H1 (cell line): ENCODE measurements at regions not wholly inside any gene's neighbourhood (a gene's known extent, or its start where the extent isn't known, plus 50 kb on each side); places are given as distances from the start of the nearest gene placed in this dataset.

Experiments used
- CTCF ChIA-PET: fragments of 300-600 bp; sonication (Branson Sonifier 250); formaldehyde crosslinking; loops from one replicate; lab custom pipeline; 2021; ENCODE audit not compliant: partially characterized antibody; lab: Charles Lee
- POLR2A ChIA-PET: fragments of 300-600 bp; sonication (Branson Sonifier 250); formaldehyde crosslinking; loops from one replicate; lab custom pipeline; 2021; ENCODE audit warnings: inconsistent platforms; ENCODE audit not compliant: partially characterized antibody; lab: Charles Lee
- DNase-seq, 2 experiments: peaks; one replicate each; pipeline versions ENCODE4 v3.0.0 to v3.0.0-alpha.2; 2010 to 2022; ENCODE audit warnings: low spot score in 2 of 2, low read depth in 1 of 2, mixed read lengths in 1 of 2
- FAIRE-seq: peaks from 2 replicates; lab custom pipeline; 2011; peaks lifted over from hg19 to GRCh38; lab: Jason Lieb, UNC
- H2AFZ ChIP-seq: 2 replicates; pipeline ENCODE4 v1.8.1; 2012; ENCODE audit warnings: low read length, inconsistent platforms
- H2AK5ac ChIP-seq: 2 replicates; pipeline ENCODE4 v1.6.1; 2013; ENCODE audit warnings: low read depth, low read length
- H2BK120ac ChIP-seq: replicated peaks from 2 replicates; pipeline ENCODE3; 2013; ENCODE audit warnings: low read depth, low read length, inconsistent platforms
- H2BK12ac ChIP-seq: 2 replicates; pipeline ENCODE4 v1.6.1; 2013; ENCODE audit warnings: low read depth, low read length
- H2BK15ac ChIP-seq: 2 replicates; pipeline ENCODE4 v1.6.1; 2013; ENCODE audit warnings: low read length
- H2BK20ac ChIP-seq: 2 replicates; pipeline ENCODE4 v1.6.1; 2013; ENCODE audit warnings: low read length
- H2BK5ac ChIP-seq: 2 replicates; pipeline ENCODE4 v1.6.1; 2013; ENCODE audit warnings: low read depth, low read length
- H3K14ac ChIP-seq: 2 replicates; pipeline ENCODE4 v1.6.1; 2013; ENCODE audit warnings: inconsistent platforms; ENCODE audit not compliant: insufficient read length
- H3K18ac ChIP-seq: 2 replicates; pipeline ENCODE4 v1.6.1; 2013; ENCODE audit warnings: low read length; ENCODE audit errors: extremely low read depth
- H3K23ac ChIP-seq: 2 replicates; pipeline ENCODE4 v1.6.1; 2013; ENCODE audit warnings: inconsistent platforms; ENCODE audit not compliant: insufficient read length
- H3K23me2 ChIP-seq: 2 replicates; pipeline ENCODE4 v1.6.1; 2013; ENCODE audit warnings: low read depth, low read length
- H3K27ac ChIP-seq: 2 replicates; pipeline ENCODE4 v1.6.1; 2011; ENCODE audit warnings: low read depth, low read length, inconsistent platforms
- H3K27me3 ChIP-seq, 4 experiments: replicated peaks in 1 of 4; 1 replicate in 1 of 4; 2 replicates in 3 of 4; pipeline versions ENCODE4 v1.6.1 to v1.8.1; 2011 to 2013; ENCODE audit warnings: low read length in 3 of 4, mild to moderate bottlenecking in 3 of 4, inconsistent platforms in 2 of 4, mixed read lengths in 2 of 4, moderate library complexity in 1 of 4; ENCODE audit not compliant: control insufficient read depth in 3 of 4, insufficient read depth in 3 of 4; ENCODE audit errors: extremely low read depth in 1 of 4
- H3K36me3 ChIP-seq, 4 experiments: 2 replicates each; pipeline versions ENCODE4 v1.6.1 to v1.8.1; 2011 to 2013; ENCODE audit warnings: mild to moderate bottlenecking in 4 of 4, low read length in 3 of 4, moderate library complexity in 2 of 4, control low read depth in 1 of 4, inconsistent platforms in 1 of 4; ENCODE audit not compliant: insufficient read depth in 4 of 4, control insufficient read depth in 2 of 4
- H3K4ac ChIP-seq: replicated peaks from 2 replicates; pipeline ENCODE3; 2013; ENCODE audit warnings: low read length, low read depth, mixed read lengths, inconsistent platforms; ENCODE audit not compliant: insufficient read length
- H3K4me1 ChIP-seq, 4 experiments: replicated peaks in 1 of 4; 1 replicate in 1 of 4; 2 replicates in 3 of 4; pipeline versions ENCODE4 v1.6.1 to v1.8.1; 2011 to 2013; ENCODE audit warnings: low read length in 3 of 4, inconsistent platforms in 2 of 4, mixed read lengths in 1 of 4; ENCODE audit not compliant: insufficient read depth in 4 of 4, control insufficient read depth in 3 of 4
- H3K4me2 ChIP-seq, 2 experiments: 2 replicates each; pipeline versions ENCODE4 v1.6.1 to v1.8.1; 2011 to 2013; ENCODE audit warnings: low read depth in 2 of 2, low read length in 2 of 2, control low read depth in 1 of 2, inconsistent platforms in 1 of 2, mild to moderate bottlenecking in 1 of 2; ENCODE audit not compliant: insufficient read depth in 1 of 2
- H3K4me3 ChIP-seq, 4 experiments: fragments of 200-600, 300-600 bp in 1 of 4; sonication (generic), shearing (Covaris generic), sonication (Bioruptor Twin) in 1 of 4; 2 replicates each; pipeline versions ENCODE4 v1.5.1 to v1.8.1; 2011 to 2016; ENCODE audit warnings: low read length in 4 of 4, low read depth in 3 of 4, control low read depth in 2 of 4, inconsistent platforms in 2 of 4, mild to moderate bottlenecking in 2 of 4, mixed read lengths in 1 of 4, moderate library complexity in 1 of 4; ENCODE audit not compliant: insufficient read depth in 2 of 4; ENCODE audit errors: extremely low read depth in 1 of 4
- H3K56ac ChIP-seq: replicated peaks from 2 replicates; pipeline ENCODE3; 2013; ENCODE audit warnings: low read depth, mild to moderate bottlenecking, mixed read lengths, low read length, inconsistent platforms; ENCODE audit not compliant: insufficient read length
- H3K79me1 ChIP-seq: 2 replicates; pipeline ENCODE4 v1.6.1; 2013; ENCODE audit warnings: low read depth, low read length, control low read depth
- H3K79me2 ChIP-seq, 2 experiments: 2 replicates each; pipeline versions ENCODE4 v1.6.1 to v1.8.1; 2012 to 2013; ENCODE audit warnings: low read length in 2 of 2, mild to moderate bottlenecking in 2 of 2, inconsistent platforms in 1 of 2; ENCODE audit not compliant: insufficient read depth in 2 of 2, control insufficient read depth in 1 of 2
- H3K9ac ChIP-seq, 4 experiments: replicated peaks in 1 of 4; 1 replicate in 1 of 4; 2 replicates in 3 of 4; pipeline versions ENCODE4 v1.6.1 to v1.8.1; 2011 to 2013; ENCODE audit warnings: low read depth in 3 of 4, low read length in 3 of 4, control low read depth in 2 of 4, mild to moderate bottlenecking in 2 of 4, moderate library complexity in 2 of 4, inconsistent platforms in 1 of 4; ENCODE audit errors: extremely low read depth in 1 of 4
- H3K9me3 ChIP-seq, 2 experiments: 2 replicates each; pipeline versions ENCODE4 v1.6.1 to v1.8.1; 2012 to 2013; ENCODE audit warnings: mild to moderate bottlenecking in 2 of 2, moderate library complexity in 2 of 2, control low read depth in 1 of 2, inconsistent platforms in 1 of 2, low read depth in 1 of 2, low read length in 1 of 2, mixed read lengths in 1 of 2; ENCODE audit not compliant: insufficient read depth in 2 of 2
- H4K20me1 ChIP-seq, 2 experiments: replicated peaks in 1 of 2; 2 replicates each; pipeline versions ENCODE3 to v1.8.1; 2011 to 2013; ENCODE audit warnings: inconsistent platforms in 2 of 2, low read length in 2 of 2, mild to moderate bottlenecking in 1 of 2; ENCODE audit not compliant: insufficient read depth in 2 of 2, control insufficient read depth in 1 of 2
- H4K5ac ChIP-seq: 2 replicates; pipeline ENCODE4 v1.6.1; 2013; ENCODE audit warnings: low read length, low read depth, mixed read lengths, inconsistent platforms; ENCODE audit not compliant: insufficient read length
- H4K8ac ChIP-seq: 2 replicates; pipeline ENCODE4 v1.8.0; 2013; ENCODE audit warnings: mild to moderate bottlenecking, moderate library complexity, low read length, inconsistent platforms; ENCODE audit not compliant: insufficient read depth; ENCODE audit errors: extremely low read depth
- H4K91ac ChIP-seq: replicated peaks from 2 replicates; pipeline ENCODE3; 2013; ENCODE audit warnings: low read length, mixed read lengths, inconsistent platforms; ENCODE audit not compliant: insufficient read length
- CREB1 ChIP-seq: IDR thresholded peaks from 2 replicates; pipeline ENCODE4 v1.6.1; 2012; ENCODE audit warnings: inconsistent platforms
- EP300 ChIP-seq, 2 experiments: IDR thresholded peaks; 1 replicate in 1 of 2; 2 replicates in 1 of 2; pipeline ENCODE4 v1.6.1; 2011 to 2012; ENCODE audit warnings: low read depth in 2 of 2, low read length in 2 of 2, mild to moderate bottlenecking in 2 of 2, borderline replicate concordance in 1 of 2, inconsistent platforms in 1 of 2, moderate library complexity in 1 of 2
- SP2 ChIP-seq: IDR thresholded peaks from 2 replicates; pipeline ENCODE4 v1.6.1; 2012; ENCODE audit warnings: mild to moderate bottlenecking, low read length, inconsistent platforms
- TCF12 ChIP-seq: IDR thresholded peaks from 2 replicates; pipeline ENCODE4 v1.6.1; 2011; ENCODE audit warnings: low read depth, mild to moderate bottlenecking, low read length
- TEAD4 ChIP-seq: IDR thresholded peaks from 2 replicates; pipeline ENCODE4 v1.6.1; 2012; ENCODE audit warnings: low read depth, low read length, inconsistent platforms, mixed read lengths
- YY1 ChIP-seq: IDR thresholded peaks from 2 replicates; pipeline ENCODE4 v1.6.1; 2011; ENCODE audit warnings: low read depth, mild to moderate bottlenecking, low read length
- WGBS, 2 experiments: shearing (Covaris generic) in 1 of 2; methylation state at CpG; one replicate each; pipeline versions ENCODE4 v1.1.6 to v1.1.7; 2013 to 2015; ENCODE audit warnings: low lambda C conversion rate in 2 of 2, mixed read lengths in 2 of 2, inconsistent platforms in 1 of 2, low coverage in 1 of 2, missing lambda C conversion rate in 1 of 2; ENCODE audit not compliant: insufficient replicate concordance in 2 of 2, insufficient coverage in 1 of 2, insufficient read length in 1 of 2; ENCODE audit errors: extremely low coverage in 1 of 2, missing lambda C conversion rate in 1 of 2; 5-methylcytosine and 5-hydroxymethylcytosine counted together
- TF ChIP-seq, protein P1 (sequence below): IDR thresholded peaks from 2 replicates; pipeline ENCODE4 v1.6.1; 2012; ENCODE audit warnings: inconsistent platforms
- TF ChIP-seq, protein P2 (sequence below), 3 experiments: IDR thresholded peaks; 1 replicate in 2 of 3; 2 replicates in 1 of 3; pipeline versions ENCODE4 v1.5.1 to v1.6.1; 2011; ENCODE audit warnings: low read length in 3 of 3, mild to moderate bottlenecking in 3 of 3, inconsistent platforms in 2 of 3, low read depth in 1 of 3, moderate library complexity in 1 of 3; ENCODE audit not compliant: insufficient read depth in 1 of 3; ENCODE audit errors: control extremely low read depth in 1 of 3

- Histone ChIP-seq H3K36me3 (no peaks in the 10 kb centered on the region), H2AK5ac (no peak overlapping the region), H3K9me3 (no peaks in the 10 kb centered on the region), H4K20me1 (no peaks in the 10 kb centered on the region), H2BK20ac (no peak overlapping the region), H3K4me2 (no peak overlapping the region), H3K14ac (no peak overlapping the region), H3K79me2 (no peaks in the 10 kb centered on the region), H3K9ac (no peak overlapping the region), H3K18ac (no peak overlapping the region), H3K79me1 (no peaks in the 10 kb centered on the region), H2AFZ (no peak overlapping the region), H3K56ac (no peak overlapping the region), H3K4ac (no peak overlapping the region), H3K23me2 (no peaks in the 10 kb centered on the region), H4K5ac (no peak overlapping the region), H3K27me3 (no peaks in the 10 kb centered on the region), H2BK12ac (no peak overlapping the region), H2BK15ac (no peak overlapping the region), H4K91ac (no peak overlapping the region), H3K23ac (no peak overlapping the region), H2BK5ac (no peak overlapping the region), H3K4me3 (no peak overlapping the region), H3K4me1 (peaks cover 1 to 8% (median 3%) of the 10 kb centered on the region in 4 experiments; a peak in 3 of 7 replicates), H4K8ac (no peak overlapping the region), H2BK120ac (no peak overlapping the region), H3K27ac (no peak overlapping the region)
- POLR2A ChIA-PET: no interaction called here
- no peak for DNase-seq
- 92% methylated on average over 3 of the region's 3 CpGs; no CpG with 5 or more reads in 1 of the 2 experiments for WGBS, 2 experiments
- FAIRE-seq: no peak
- TF ChIP-seq TEAD4 (no peak), EP300 (IDR thresholded peaks at IDR 0.05; ENCODE audit: borderline replicate concordance in 1 of 2, low read depth in 2 of 2, low read length in 2 of 2) (no peak), TCF12 (no peak), SP2 (no peak), YY1 (no peak), CREB1 (no peak)
- TF ChIP-seq, protein P1, sequence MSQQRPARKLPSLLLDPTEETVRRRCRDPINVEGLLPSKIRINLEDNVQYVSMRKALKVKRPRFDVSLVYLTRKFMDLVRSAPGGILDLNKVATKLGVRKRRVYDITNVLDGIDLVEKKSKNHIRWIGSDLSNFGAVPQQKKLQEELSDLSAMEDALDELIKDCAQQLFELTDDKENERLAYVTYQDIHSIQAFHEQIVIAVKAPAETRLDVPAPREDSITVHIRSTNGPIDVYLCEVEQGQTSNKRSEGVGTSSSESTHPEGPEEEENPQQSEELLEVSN: no peak
- TF ChIP-seq, protein P2, sequence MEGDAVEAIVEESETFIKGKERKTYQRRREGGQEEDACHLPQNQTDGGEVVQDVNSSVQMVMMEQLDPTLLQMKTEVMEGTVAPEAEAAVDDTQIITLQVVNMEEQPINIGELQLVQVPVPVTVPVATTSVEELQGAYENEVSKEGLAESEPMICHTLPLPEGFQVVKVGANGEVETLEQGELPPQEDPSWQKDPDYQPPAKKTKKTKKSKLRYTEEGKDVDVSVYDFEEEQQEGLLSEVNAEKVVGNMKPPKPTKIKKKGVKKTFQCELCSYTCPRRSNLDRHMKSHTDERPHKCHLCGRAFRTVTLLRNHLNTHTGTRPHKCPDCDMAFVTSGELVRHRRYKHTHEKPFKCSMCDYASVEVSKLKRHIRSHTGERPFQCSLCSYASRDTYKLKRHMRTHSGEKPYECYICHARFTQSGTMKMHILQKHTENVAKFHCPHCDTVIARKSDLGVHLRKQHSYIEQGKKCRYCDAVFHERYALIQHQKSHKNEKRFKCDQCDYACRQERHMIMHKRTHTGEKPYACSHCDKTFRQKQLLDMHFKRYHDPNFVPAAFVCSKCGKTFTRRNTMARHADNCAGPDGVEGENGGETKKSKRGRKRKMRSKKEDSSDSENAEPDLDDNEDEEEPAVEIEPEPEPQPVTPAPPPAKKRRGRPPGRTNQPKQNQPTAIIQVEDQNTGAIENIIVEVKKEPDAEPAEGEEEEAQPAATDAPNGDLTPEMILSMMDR (IDR thresholded peaks at IDR 0.05; ENCODE audit: control extremely low read depth in 1 of 3, insufficient read depth in 1 of 3, low read depth in 1 of 3, low read length in 3 of 3): no peak
- CTCF ChIA-PET: interaction anchor here (0.6 kb wide), 1 partner anchor 12 kb away, joined by 3 read pairs; no protein-coding TSS in a partner anchor
Observed at GRCh38 chr9:88270413-88270812, 117.8 kb upstream of the SPIN1 start.
